Calu3 (cell line): ENCODE measurements at regions not wholly inside any gene's neighbourhood (a gene's known extent, or its start where the extent isn't known, plus 50 kb on each side); places are given as distances from the start of the nearest gene placed in this dataset.

Source experiments
- BruUV-seq: library from RNA; stranded (reverse); fragments of 400-500 nt; replicated peaks from 2 replicates; lab custom pipeline; 2021; lab: Mats Ljungman, UMichigan
- CTCF ChIA-PET: fragments of 300-600 bp; sonication (Branson Sonifier 250); formaldehyde crosslinking; loops from one replicate; lab custom pipeline; 2022; ENCODE audit warnings: antibody characterized with exemption; lab: Charles Lee
- DNase-seq: peaks from one replicate; pipeline ENCODE4 v3.0.0; 2022
- H3K27ac Mint-ChIP-seq: one replicate; pipeline ENCODE4 v1.8.0; 2022; ENCODE audit warnings: mixed read lengths; ENCODE audit not compliant: unreplicated experiment
- H3K27me3 Mint-ChIP-seq: one replicate; pipeline ENCODE4 v1.8.0; 2022; ENCODE audit warnings: mixed read lengths; ENCODE audit not compliant: unreplicated experiment
- H3K36me3 Mint-ChIP-seq: one replicate; pipeline ENCODE4 v1.8.0; 2022; ENCODE audit warnings: mild to moderate bottlenecking, moderate library complexity, mixed read lengths; ENCODE audit not compliant: insufficient read depth, unreplicated experiment
- H3K4me1 Mint-ChIP-seq: one replicate; pipeline ENCODE4 v1.8.0; 2022; ENCODE audit warnings: mild to moderate bottlenecking, low read depth, mixed read lengths; ENCODE audit not compliant: unreplicated experiment
- H3K4me3 Mint-ChIP-seq: one replicate; pipeline ENCODE4 v1.8.0; 2022; ENCODE audit warnings: mild to moderate bottlenecking, low read depth, moderate library complexity, mixed read lengths; ENCODE audit not compliant: unreplicated experiment
- H3K9me3 Mint-ChIP-seq: one replicate; pipeline ENCODE4 v1.8.0; 2022; ENCODE audit warnings: low read depth, mixed read lengths; ENCODE audit not compliant: unreplicated experiment
- CTCF ChIP-seq: fragments of 200-600 bp; IDR thresholded peaks from one replicate; pipeline ENCODE4 v1.8.0; 2022; ENCODE audit warnings: antibody characterized with exemption; ENCODE audit not compliant: unreplicated experiment
- intact Hi-C: fragments of 100-400 bp; cut with micrococcal nuclease; formaldehyde crosslinking; loops from one replicate; pipeline ENCODE4 v1.10.0; 2022; ENCODE audit not compliant: unreplicated experiment

GRCh38 chr4:104395168-104395614 lies 99.5 kb downstream of the CXXC4 start:
- peaks cover 17% of the 10 kb centered on the region for H3K4me1 Mint-ChIP-seq
- H3K27ac Mint-ChIP-seq: peak overlapping the region; percentile 93
- CTCF ChIA-PET: no interaction called here
- intact Hi-C loops: no loop called here
- no peak for DNase-seq
- no peaks in the 10 kb centered on the region for H3K9me3 Mint-ChIP-seq
- H3K27me3 Mint-ChIP-seq: no peaks in the 10 kb centered on the region
- TF ChIP-seq CTCF: no peak
- BruUV-seq: no TSS peak
- H3K36me3 Mint-ChIP-seq: no peaks in the 10 kb centered on the region
- no peak overlapping the region for H3K4me3 Mint-ChIP-seq

- Mint-ChIP-seq H3K4me3 (no peak overlapping the region), H3K4me1 (peaks cover 17% of the 10 kb centered on the region), H3K27me3 (no peaks in the 10 kb centered on the region), H3K9me3 (no peaks in the 10 kb centered on the region), H3K36me3 (no peaks in the 10 kb centered on the region), H3K27ac (peak overlapping the region; percentile 93)
- CTCF ChIA-PET: interaction anchor here (0.7 kb wide), 1 partner anchor 61 kb away, joined by 3 read pairs; no protein-coding TSS in a partner anchor
- no peak for DNase-seq
- no TSS peak for BruUV-seq
- intact Hi-C loops: no loop called here
- TF ChIP-seq CTCF: no peak
These were observed 100.1 kb downstream of the CXXC4 start for GRCh38 chr4:104394406-104395167.

GRCh38 chr4:104393655-104394324 lies 100.9 kb downstream of the CXXC4 start:
- no peak overlapping the region for H3K4me3 Mint-ChIP-seq
- no peaks in the 10 kb centered on the region for H3K27me3 Mint-ChIP-seq
- intact Hi-C loops: no loop called here
- CTCF ChIA-PET: interaction anchor here (0.7 kb wide), 1 partner anchor 60 kb away, joined by 3 read pairs; no protein-coding TSS in a partner anchor
- no peaks in the 10 kb centered on the region for H3K9me3 Mint-ChIP-seq
- no peak for DNase-seq
- H3K27ac Mint-ChIP-seq: peak overlapping the region; percentile 93
- peaks cover 17% of the 10 kb centered on the region for H3K4me1 Mint-ChIP-seq
- no TSS peak for BruUV-seq
- TF ChIP-seq CTCF: no peak
- H3K36me3 Mint-ChIP-seq: no peaks in the 10 kb centered on the region

- no peak for DNase-seq
- Mint-ChIP-seq H3K9me3 (no peaks in the 10 kb centered on the region), H3K36me3 (no peaks in the 10 kb centered on the region), H3K4me3 (no peak overlapping the region), H3K27ac (no peak overlapping the region), H3K4me1 (no peaks in the 10 kb centered on the region), H3K27me3 (no peaks in the 10 kb centered on the region)
- TF ChIP-seq CTCF: no peak
- intact Hi-C loops: no loop called here
- no TSS peak for BruUV-seq
- CTCF ChIA-PET: no interaction called here
These were observed 109.0 kb downstream of the CXXC4 start for GRCh38 chr4:104385713-104386112.
